IMR-90 (cell line): ENCODE measurements at regions not wholly inside any gene's neighbourhood (a gene's known extent, or its start where the extent isn't known, plus 50 kb on each side); places are given as distances from the start of the nearest gene placed in this dataset.

ENCODE experiments used
- ATAC-seq: fragments of 200-7000 bp; cut with Tn5 transposase; 2 replicates; pipeline ENCODE4 v1.9.1; 2020; ENCODE audit warnings: low read depth, mild to moderate bottlenecking, moderate library complexity
- BruUV-seq: library from RNA; stranded (reverse); fragments of 400-500 nt; replicated peaks from 2 replicates; lab custom pipeline; 2021; lab: Mats Ljungman, UMichigan
- CTCF ChIA-PET: fragments of 300-600 bp; formaldehyde crosslinking; extraction: SDS; loops from one replicate; lab custom pipeline; 2021; ENCODE audit warnings: antibody characterized with exemption; lab: Yijun Ruan, JAX
- POLR2A ChIA-PET: fragments of 300-600 bp; sonication (Branson Sonifier 250); formaldehyde crosslinking; loops from one replicate; lab custom pipeline; 2022; ENCODE audit warnings: antibody characterized with exemption; ENCODE audit not compliant: unreplicated experiment; lab: Charles Lee
- DNase-seq: peaks from one replicate; pipeline ENCODE4 v3.0.0; 2013
- H2AFZ ChIP-seq: replicated peaks from 2 replicates; pipeline ENCODE3; 2013; ENCODE audit warnings: low read length, mild to moderate bottlenecking; ENCODE audit not compliant: poor library complexity
- H2AK5ac ChIP-seq: 2 replicates; pipeline ENCODE4 v1.6.1; 2013; ENCODE audit warnings: low read depth, low read length, inconsistent platforms
- H2AK9ac ChIP-seq: replicated peaks from 2 replicates; pipeline ENCODE3; 2013; ENCODE audit warnings: mild to moderate bottlenecking, low read depth, low read length, moderate library complexity; ENCODE audit not compliant: poor library complexity
- H2BK120ac ChIP-seq: 2 replicates; pipeline ENCODE4 v1.6.1; 2013; ENCODE audit warnings: low read depth, low read length, inconsistent platforms
- H2BK15ac ChIP-seq: 3 replicates; pipeline ENCODE4 v1.6.1; 2013; ENCODE audit warnings: low read depth, low read length, inconsistent platforms
- H2BK20ac ChIP-seq: 2 replicates; pipeline ENCODE4 v1.6.1; 2013; ENCODE audit warnings: low read depth, mild to moderate bottlenecking, inconsistent platforms, low read length, moderate library complexity
- H2BK5ac ChIP-seq: 2 replicates; pipeline ENCODE4 v1.6.1; 2013; ENCODE audit warnings: mild to moderate bottlenecking, low read depth, low read length, inconsistent platforms; ENCODE audit not compliant: poor library complexity, severe bottlenecking
- H3K14ac ChIP-seq: replicated peaks from 2 replicates; pipeline ENCODE4 v1.6.1; 2013; ENCODE audit warnings: low read depth, low read length, inconsistent platforms
- H3K18ac ChIP-seq: 2 replicates; pipeline ENCODE4 v1.6.1; 2013; ENCODE audit warnings: low read depth, low read length, control low read depth
- H3K23ac ChIP-seq: 2 replicates; pipeline ENCODE4 v1.6.1; 2013; ENCODE audit warnings: low read depth, low read length, inconsistent platforms
- H3K27ac ChIP-seq: 2 replicates; pipeline ENCODE4 v1.5.1; 2013; ENCODE audit warnings: mild to moderate bottlenecking, control low read depth, low read length; ENCODE audit not compliant: insufficient read depth
- H3K27me3 ChIP-seq: 2 replicates; pipeline ENCODE4 v1.6.1; 2013; ENCODE audit warnings: low read length; ENCODE audit not compliant: control insufficient read depth, insufficient read depth
- H3K36me3 ChIP-seq: 2 replicates; pipeline ENCODE4 v1.6.1; 2013; ENCODE audit warnings: low read length, mixed read lengths; ENCODE audit not compliant: control insufficient read depth, insufficient read depth
- H3K4ac ChIP-seq: 2 replicates; pipeline ENCODE4 v1.6.1; 2013; ENCODE audit warnings: low read depth, low read length, inconsistent platforms
- H3K4me1 ChIP-seq: 2 replicates; pipeline ENCODE4 v1.6.1; 2013; ENCODE audit warnings: low read length, mixed read lengths; ENCODE audit not compliant: control insufficient read depth, insufficient read depth
- H3K4me2 ChIP-seq: 2 replicates; pipeline ENCODE4 v1.6.1; 2013; ENCODE audit warnings: low read depth, mild to moderate bottlenecking, control low read depth, low read length, moderate library complexity
- H3K4me3 ChIP-seq: 2 replicates; pipeline ENCODE4 v1.5.1; 2013; ENCODE audit warnings: low read depth, mild to moderate bottlenecking, control low read depth, low read length, moderate library complexity; ENCODE audit not compliant: insufficient read depth
- H3K56ac ChIP-seq: 2 replicates; pipeline ENCODE4 v1.6.1; 2013; ENCODE audit warnings: low read length, inconsistent platforms; ENCODE audit not compliant: insufficient read depth; ENCODE audit errors: extremely low read depth
- H3K79me1 ChIP-seq, 2 experiments: 2 replicates each; pipeline ENCODE4 v1.6.1; 2013; ENCODE audit warnings: low read length in 2 of 2, inconsistent platforms in 1 of 2, low read depth in 1 of 2
- H3K9ac ChIP-seq: 2 replicates; pipeline ENCODE4 v1.6.1; 2013; ENCODE audit warnings: low read depth, low read length, control low read depth
- H3K9me1 ChIP-seq: 2 replicates; pipeline ENCODE4 v1.6.1; 2013; ENCODE audit warnings: low read length, inconsistent platforms; ENCODE audit not compliant: insufficient read depth
- H3K9me3 ChIP-seq: 2 replicates; pipeline ENCODE4 v1.6.1; 2013; ENCODE audit warnings: low read length; ENCODE audit not compliant: control insufficient read depth, insufficient read depth
- H4K20me1 ChIP-seq: 2 replicates; pipeline ENCODE4 v1.6.1; 2013; ENCODE audit warnings: low read length, inconsistent platforms; ENCODE audit not compliant: insufficient read depth
- H4K5ac ChIP-seq: 2 replicates; pipeline ENCODE4 v1.6.1; 2013; ENCODE audit warnings: mild to moderate bottlenecking, low read depth, low read length, control low read depth
- H4K8ac ChIP-seq, 2 experiments: 2 replicates each; pipeline ENCODE4 v1.6.1; 2013; ENCODE audit warnings: low read depth in 2 of 2, low read length in 2 of 2, control low read depth in 1 of 2, inconsistent platforms in 1 of 2
- H4K91ac ChIP-seq: 2 replicates; pipeline ENCODE4 v1.6.1; 2013; ENCODE audit warnings: low read depth, low read length, inconsistent platforms; ENCODE audit not compliant: insufficient read depth
- BHLHE40 ChIP-seq: fragments of 150-350 bp; IDR thresholded peaks from 2 replicates; pipeline ENCODE4 v1.6.1; 2016; ENCODE audit warnings: mild to moderate bottlenecking, low read depth, low read length
- CEBPB ChIP-seq: IDR thresholded peaks from 2 replicates; pipeline ENCODE4 v1.6.1; 2012; ENCODE audit warnings: low read depth, low read length, improper control_type of control experiment
- CTCF ChIP-seq: conservative IDR thresholded peaks from 2 replicates; pipeline ENCODE4 v1.5.1; 2012; ENCODE audit warnings: mild to moderate bottlenecking, low read depth, low read length, improper control_type of control experiment
- ELK1 ChIP-seq: fragments of 150-350 bp; IDR thresholded peaks from 2 replicates; pipeline ENCODE4 v1.6.1; 2016; ENCODE audit warnings: low read depth, mild to moderate bottlenecking, low read length, moderate library complexity, borderline replicate concordance
- FOS ChIP-seq: fragments of 150-350 bp; IDR thresholded peaks from 2 replicates; pipeline ENCODE4 v1.6.1; 2016; ENCODE audit warnings: low read depth, low read length
- MAZ ChIP-seq: IDR thresholded peaks from 2 replicates; pipeline ENCODE4 v1.6.1; 2012; ENCODE audit warnings: low read depth, mild to moderate bottlenecking, low read length, improper control_type of control experiment, moderate library complexity, borderline replicate concordance
- NFE2L2 ChIP-seq: fragments of 150-350 bp; IDR thresholded peaks from 2 replicates; pipeline ENCODE4 v1.6.1; 2016; ENCODE audit warnings: low read depth, mild to moderate bottlenecking, low read length
- POLR2A ChIP-seq: IDR thresholded peaks from 2 replicates; pipeline ENCODE4 v1.6.1; 2012; ENCODE audit warnings: mild to moderate bottlenecking, low read depth, low read length
- RAD21 ChIP-seq: IDR thresholded peaks from 2 replicates; pipeline ENCODE4 v1.6.1; 2012; ENCODE audit warnings: low read length, improper control_type of control experiment
- RFX5 ChIP-seq: IDR thresholded peaks from 2 replicates; pipeline ENCODE4 v1.8.0; 2012; ENCODE audit warnings: low read depth, mild to moderate bottlenecking, low read length, moderate library complexity
- USF2 ChIP-seq: fragments of 150-350 bp; IDR thresholded peaks from 2 replicates; pipeline ENCODE4 v1.6.1; 2017; ENCODE audit warnings: mild to moderate bottlenecking, antibody characterized with exemption, low read length, low read depth
- WGBS, 2 experiments: methylation state at CpG; one replicate each; pipeline versions ENCODE4 v1.1.5 to v1.1.7; 2013; ENCODE audit warnings: missing lambda C conversion rate in 2 of 2; ENCODE audit not compliant: insufficient read length in 1 of 2; ENCODE audit errors: extremely low coverage in 2 of 2; 5-methylcytosine and 5-hydroxymethylcytosine counted together
- dilution Hi-C: fragments of 300-500 bp; cut with HindIII; formaldehyde crosslinking; loops from one replicate; pipeline ENCODE4 v1.14.3; 2018; ENCODE audit warnings: low sequenced_read_pairs; ENCODE audit not compliant: unreplicated experiment
- in situ Hi-C: fragments of 300-500 bp; cut with MboI; formaldehyde crosslinking; loops from 3 replicates; pipeline ENCODE4 v1.14.3; 2019; ENCODE audit warnings: low sequenced_read_pairs, inconsistent platforms, mixed read lengths
- intact Hi-C: fragments of 100-400 bp; cut with micrococcal nuclease; formaldehyde crosslinking; loops from 2 replicates; pipeline ENCODE4 v1.10.0; 2022

- Histone ChIP-seq H2AK9ac (no peak overlapping the region), H2BK20ac (peak overlapping the region; percentile 69; the same call in 1 of the 2 replicates), H3K9ac (no peak overlapping the region), H3K9me3 (no peaks in the 10 kb centered on the region), H3K23ac (no peak overlapping the region), H3K4ac (peak overlapping the region; percentile 41; the same call in 1 of the 2 replicates), H4K91ac (no peak overlapping the region), H3K36me3 (no peaks in the 10 kb centered on the region), H3K56ac (no peak overlapping the region), H4K8ac (no peak overlapping the region; a peak in 1 of 4 replicates), H3K27ac (no peak overlapping the region), H3K14ac (0 out of 2 replicates have a peak overlapping the region, but pooled peaks have one; percentile 48), H2BK120ac (peak overlapping the region; percentile 70; the same call in 1 of the 2 replicates), H3K9me1 (peaks cover 3% of the 10 kb centered on the region; the same call in 1 of the 2 replicates), H2AFZ (no peak overlapping the region), H4K20me1 (no peaks in the 10 kb centered on the region), H3K4me2 (no peak overlapping the region), H3K18ac (no peak overlapping the region), H3K4me3 (no peak overlapping the region), H2AK5ac (no peak overlapping the region; the same call in 1 of the 2 replicates), H3K4me1 (peaks cover 7% of the 10 kb centered on the region), H4K5ac (no peak overlapping the region), H2BK15ac (no peak overlapping the region), H3K79me1 (no peaks in the 10 kb centered on the region), H3K27me3 (no peaks in the 10 kb centered on the region), H2BK5ac (peak overlapping the region; percentile 56)
- dilution Hi-C loops, result no loop called here
- no TSS peak for BruUV-seq
- CTCF ChIA-PET, result no interaction called here
- no peak for DNase-seq
- POLR2A ChIA-PET, result no interaction called here
- TF ChIP-seq RFX5 (no peak), MAZ (no peak), POLR2A (no peak), FOS (no peak), USF2 (no peak), RAD21 (no peak), BHLHE40 (no peak), CTCF (no peak), NFE2L2 (no peak), ELK1 (no peak), CEBPB (no peak)
- in situ Hi-C loops, result no loop called here
- ATAC-seq, result no peak
- no CpG with 5 or more reads among the region's 2 CpGs for WGBS, 2 experiments
- intact Hi-C loops, result loop anchor here (10.0 kb wide), 1 partner anchor 252 kb away; no protein-coding TSS in a partner anchor
These were observed 346.9 kb upstream of the PRKCQ start for GRCh38 chr10:6926971-6927370.
